ENCODE measurements at regions not wholly inside any gene's neighbourhood (a gene's known extent, or its start where the extent isn't known, plus 50 kb on each side); places are given as distances from the start of the nearest gene placed in this dataset.
"Not testable (repeated sequence)": the region's sequence is repeated elsewhere in the genome, so short reads cannot be mapped to it uniquely, and the experiment has no call there.

DNA sequence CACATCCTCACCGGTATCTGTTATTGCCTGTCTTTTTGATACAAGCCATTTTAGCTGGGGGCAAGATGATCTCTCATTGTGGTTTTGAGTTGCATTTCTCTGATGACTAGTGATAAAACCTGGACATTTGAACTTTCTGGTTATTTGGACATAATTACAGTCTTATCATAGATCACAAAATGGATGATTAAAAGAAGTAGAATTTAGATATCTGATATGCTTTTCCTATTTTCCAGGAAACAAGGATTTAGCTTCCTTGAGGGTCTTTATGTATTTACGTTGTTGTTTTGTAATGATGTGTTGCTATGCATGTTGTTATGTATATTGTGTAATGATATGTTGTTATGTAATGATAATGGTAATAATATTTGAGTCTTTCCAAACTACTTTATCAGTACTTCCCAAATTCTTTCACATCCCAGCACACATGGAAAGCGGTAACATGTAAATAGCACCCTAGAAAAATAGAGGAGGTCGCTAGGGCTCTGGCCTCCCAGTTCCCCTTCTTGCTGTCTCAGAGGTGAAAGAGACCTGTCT is 53.8 kb downstream of the GJD2 start:
- no peak for DNase-seq

DNA sequence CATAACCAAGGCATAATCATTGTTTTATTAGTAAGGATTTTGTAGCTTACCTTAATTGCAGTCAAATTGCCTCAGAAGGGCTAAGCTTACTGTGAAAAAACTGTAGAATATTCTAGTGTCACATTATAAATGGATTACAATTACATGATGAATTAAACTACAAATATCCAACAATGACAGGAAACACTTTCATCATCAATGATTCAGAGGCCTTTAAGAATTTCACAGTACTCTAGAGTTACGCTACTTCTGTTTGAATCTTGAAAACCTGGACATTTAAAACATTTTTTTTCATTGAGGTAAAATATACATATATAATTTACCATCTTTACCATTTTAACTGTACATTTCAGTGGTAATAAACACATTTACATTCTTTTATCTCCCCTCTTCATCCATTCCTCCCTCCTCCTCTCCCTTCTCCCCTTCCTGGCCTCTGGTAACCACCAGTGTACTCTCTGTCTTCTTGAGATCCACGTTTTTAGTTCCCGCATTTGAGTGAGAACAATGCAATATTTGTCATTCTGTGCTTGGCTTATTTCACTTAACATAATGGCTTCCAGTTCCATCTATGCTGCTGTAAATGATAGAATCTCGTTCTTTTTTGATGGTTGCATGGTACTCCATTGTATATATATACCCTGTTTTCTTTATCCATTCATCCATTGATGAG is 54.7 kb downstream of the GJD2 start:
- DNase-seq: no peak

DNA sequence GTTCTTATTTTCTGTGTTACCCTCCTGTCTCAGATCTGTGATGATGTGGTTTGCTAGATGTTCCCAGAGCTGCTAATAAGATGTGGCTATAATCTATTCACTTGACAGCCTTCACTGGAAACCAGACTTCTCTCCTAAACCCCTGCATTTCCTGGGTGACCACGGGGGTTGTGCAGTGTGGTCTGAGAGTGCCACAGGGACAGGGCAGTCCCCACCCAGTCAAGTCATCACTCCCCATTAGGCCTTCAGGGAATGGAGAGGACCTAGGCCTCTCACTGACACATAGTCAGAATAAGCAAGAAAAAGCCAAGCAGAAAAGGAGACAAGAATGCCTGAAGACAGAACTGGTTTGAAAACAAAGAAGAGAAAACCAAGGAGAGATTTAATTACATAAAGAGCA is 58.3 kb downstream of the GJD2 start:
- DNase-seq: no peak

DNA sequence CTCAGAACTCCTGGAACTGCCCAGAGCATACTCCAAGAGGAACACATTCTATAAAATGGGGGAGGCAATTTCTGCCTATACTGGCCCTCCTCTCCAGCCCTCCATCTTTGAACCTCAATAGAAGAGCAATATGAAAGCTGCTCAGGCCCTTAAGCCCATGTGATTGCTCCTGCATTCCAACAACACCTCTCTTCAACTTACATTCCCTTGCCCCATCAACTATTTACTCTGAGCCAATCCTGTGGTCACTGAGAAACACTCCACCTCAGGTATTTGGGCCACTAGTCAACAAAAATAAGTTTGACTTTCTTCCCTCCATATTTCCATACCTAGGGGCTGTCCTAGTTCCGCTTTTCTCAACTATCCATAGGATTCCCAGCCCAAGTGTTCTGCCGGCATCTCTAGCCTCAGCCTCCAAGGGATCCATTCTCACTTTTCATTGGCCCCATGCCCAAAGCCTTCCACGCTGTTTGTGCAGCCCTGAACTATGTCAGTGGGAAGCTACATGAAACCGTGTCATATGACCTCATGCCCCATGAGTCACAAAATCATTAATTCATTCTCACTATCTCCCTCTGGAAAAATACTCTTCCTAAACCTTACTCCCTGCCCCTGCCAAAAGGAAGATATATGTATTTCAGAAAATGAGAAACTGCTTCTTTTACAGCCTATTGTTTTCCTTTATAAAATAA is 61.6 kb downstream of the GJD2 start:
- peak; percentile 14 for DNase-seq

DNA sequence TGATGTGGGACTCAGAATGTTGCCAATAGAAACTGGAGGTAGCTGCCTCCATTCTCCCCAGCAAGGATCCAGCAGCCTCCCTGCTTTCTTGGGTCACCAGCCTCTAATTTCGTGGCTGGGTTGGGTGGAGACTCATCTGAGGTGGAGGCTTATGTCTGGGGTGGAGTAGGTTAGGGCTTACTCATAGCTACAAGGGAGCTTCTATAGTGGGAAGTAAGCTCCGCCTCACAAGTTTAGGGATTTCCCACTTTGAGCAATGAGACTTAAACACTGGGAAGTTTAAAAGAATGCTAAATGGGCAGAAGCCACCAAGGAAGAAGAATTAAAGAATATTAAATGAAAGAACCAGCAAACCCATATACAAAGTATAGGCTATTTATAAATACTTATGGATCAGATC is 63.8 kb downstream of the GJD2 start:
- DNase-seq: no peak

DNA sequence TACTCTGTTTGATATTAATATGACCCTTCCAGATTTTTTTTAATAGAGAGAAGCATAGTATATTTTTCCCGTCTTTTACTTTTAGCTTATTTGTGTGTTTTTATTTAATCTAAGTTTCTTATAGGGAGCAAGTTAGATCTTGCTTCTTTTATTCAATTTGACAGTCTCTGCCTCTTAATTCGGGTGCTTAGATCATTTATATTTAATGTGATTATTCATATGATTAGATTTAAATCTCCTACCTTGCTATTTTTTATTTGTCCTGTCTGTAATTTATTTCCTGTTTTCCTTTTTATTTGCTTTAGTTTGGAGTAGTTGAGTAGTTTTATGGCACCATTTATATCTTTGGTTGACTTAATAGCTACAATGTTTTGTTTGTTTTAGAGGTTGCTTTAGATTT is 66.1 kb downstream of the GJD2 start:
- no peak for DNase-seq

DNA sequence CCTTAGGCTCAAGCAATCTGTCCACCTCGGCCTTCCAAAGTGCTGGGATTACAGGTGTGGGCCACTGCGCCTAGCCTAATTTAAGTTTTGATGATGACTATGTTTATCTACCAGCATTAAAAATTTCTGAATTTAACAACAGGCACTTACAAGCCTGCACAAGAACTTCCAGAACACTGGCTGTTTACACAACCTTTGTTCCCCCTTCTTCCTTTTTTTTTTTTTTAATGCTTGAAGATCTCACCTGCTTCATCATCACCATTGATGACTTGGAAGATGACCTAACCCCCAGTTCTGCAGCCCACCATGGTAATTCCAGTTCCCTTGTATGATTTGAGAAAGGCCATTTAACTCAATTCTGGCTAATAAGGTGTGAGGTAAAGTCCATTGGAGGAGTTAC is 70.4 kb downstream of the GJD2 start:
- no peak for DNase-seq

DNA sequence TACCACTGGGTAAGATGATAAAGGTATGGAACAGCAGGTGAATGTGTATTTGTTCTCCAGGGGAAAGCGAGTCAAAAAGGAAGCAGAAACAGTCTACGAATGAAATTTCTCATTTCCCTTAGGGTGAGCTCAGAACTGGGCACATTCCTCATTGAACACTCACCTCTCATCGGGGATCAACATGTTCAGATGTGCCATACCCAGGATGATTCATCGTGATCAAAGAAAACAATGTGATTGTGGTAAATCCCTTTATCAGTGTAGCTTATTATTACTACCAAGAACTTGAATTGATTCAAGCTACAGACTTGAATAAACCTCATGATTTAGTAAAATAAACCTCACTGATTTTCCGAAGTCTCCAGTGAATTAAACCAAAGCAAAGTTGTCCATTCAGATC is 72.1 kb downstream of the GJD2 start:
- DNase-seq: peak; percentile 6

DNA sequence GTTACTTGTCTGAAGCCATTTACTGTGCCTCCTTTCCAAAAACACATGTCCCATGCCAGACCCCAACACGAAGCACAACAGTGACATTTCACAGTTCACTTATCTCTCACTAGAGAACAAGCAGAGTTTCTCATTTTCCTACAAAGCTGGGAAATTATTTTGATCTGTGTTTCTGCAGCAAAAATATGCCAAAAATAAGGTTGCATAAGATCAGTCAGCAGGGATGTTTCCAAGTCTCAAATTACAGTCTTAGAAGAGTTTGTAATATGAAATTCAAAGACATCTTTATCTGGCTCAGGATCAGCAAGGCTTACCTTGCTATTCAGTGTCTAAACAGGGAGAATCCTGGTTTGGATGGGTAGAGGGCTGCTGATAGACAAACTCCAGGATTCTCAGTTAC is 75.5 kb downstream of the GJD2 start:
- no peak for DNase-seq

GRCh38 chr15:34673241-34673640 is 81.6 kb downstream of the GJD2 start:
- DNase-seq: no peak

- DNase-seq: no peak
Observed at GRCh38 chr15:34665498-34666116, 82.2 kb upstream of the GOLGA8B start.

DNA sequence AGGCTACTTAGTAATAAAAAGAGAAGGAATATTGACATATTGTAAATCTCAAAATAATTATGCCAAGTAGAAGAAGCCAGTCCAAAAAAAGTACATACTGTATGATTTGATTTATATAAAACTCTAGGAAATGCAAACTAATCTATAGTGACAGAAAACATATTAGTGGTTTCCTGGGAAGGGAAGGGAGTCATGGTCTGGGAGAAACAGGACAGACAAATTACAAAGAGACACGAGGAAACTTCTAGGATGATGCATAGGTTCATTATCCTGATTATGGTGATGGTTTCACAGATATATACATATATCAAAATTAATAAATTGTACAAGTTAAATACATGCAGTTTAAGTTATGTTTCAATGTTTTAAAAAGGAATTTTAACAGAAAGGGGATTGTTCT is 81.0 kb upstream of the GOLGA8B start:
- DNase-seq: no peak

- no peak for DNase-seq
Observed at GRCh38 chr15:34663101-34663500, 79.7 kb upstream of the GOLGA8B start.

- DNase-seq: no peak
Observed at GRCh38 chr15:34659056-34659455, 75.6 kb upstream of the GOLGA8B start.

DNA sequence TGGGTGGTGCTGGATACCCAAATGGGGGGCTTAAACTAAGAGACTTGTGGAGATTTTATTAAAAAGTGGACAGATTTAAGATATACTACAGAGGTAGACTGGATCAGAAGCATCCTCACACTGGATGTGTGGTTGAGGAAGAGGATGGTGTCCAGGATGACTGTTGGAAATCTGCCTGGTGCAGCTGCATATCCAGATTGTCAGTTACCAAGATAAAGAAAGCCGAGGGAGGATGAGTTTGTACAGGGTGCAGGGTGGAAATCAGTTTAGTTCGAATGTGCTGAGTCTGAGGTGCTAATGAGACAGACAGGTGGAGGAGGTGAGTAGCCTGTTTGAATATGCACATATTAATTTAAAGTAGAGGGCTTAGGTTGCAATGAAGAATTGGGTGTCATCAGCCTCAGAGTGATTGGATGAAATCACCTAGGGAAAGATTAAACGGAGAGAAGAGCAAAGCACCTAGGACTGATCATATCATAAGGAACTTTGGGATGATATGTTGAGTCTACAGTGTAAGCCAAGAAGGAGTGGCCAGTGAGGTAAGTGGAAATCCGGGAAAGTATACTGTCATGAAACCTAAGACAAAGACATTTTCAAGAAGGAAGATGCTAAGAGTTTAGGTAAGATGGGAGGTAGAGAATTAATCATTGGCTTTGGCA is 74.1 kb upstream of the GOLGA8B start:
- DNase-seq: no peak

GRCh38 chr15:34656005-34656796 is 72.8 kb upstream of the GOLGA8B start:
- no peak for DNase-seq

DNA sequence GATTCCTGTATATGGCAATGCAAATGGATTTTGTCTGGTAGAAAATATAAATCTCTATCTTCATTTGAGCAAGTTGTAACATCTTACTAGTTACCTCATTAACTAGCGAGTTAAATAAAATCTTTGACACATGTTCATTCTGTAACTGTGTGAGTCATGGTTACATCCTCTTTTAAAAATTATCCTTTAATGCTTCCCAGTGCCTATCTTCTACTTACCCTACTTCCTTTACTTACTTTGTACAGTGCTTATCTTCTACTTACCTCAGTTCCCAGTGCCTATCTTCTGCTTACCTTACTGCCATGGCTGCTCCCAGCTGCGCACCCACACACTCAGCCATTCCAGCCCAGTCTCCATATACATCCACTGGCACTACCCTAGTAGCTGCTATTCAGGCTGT is 71.9 kb upstream of the GOLGA8B start:
- no peak for DNase-seq

DNA sequence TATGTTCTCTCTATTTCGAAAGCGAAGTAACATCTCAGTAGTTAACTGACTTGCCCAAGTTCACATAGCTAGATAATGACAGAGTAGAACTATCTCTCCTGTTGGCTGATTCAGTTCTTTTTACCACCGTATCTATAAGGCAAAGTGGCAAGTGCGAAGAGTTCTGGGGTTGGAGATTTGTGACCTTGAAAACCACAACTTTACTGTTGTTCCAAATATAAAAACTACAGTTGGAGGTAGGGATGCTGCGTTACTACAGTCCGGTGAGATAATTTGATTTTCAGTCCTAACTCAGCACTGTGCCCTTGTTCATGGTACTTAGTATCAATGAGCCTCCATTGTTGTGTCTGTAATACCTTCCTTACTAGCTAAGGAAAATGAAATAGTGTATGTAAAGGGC is 71.2 kb upstream of the GOLGA8B start:
- no peak for DNase-seq

- no peak for DNase-seq
Observed at GRCh38 chr15:34653992-34654391, 70.5 kb upstream of the GOLGA8B start.

DNA sequence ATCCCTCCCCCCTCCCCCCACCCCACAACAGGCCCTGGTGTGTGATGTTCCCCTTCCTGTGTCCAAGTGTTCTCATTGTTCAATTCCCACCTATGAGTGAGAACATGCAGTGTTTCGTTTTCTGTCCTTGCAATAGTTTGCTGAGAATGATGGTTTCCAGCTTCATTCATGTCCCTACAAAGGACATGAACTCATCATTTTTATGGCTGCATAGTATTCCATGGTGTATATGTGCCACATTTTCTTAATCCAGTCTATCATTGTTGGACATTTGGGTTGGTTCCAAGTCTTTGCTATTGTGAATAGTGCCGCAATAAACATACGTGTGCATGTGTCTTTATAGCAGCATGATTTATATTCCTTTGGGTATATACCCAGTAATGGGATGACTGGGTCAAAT is 69.9 kb upstream of the GOLGA8B start:
- not testable (repeated sequence) for DNase-seq

DNA sequence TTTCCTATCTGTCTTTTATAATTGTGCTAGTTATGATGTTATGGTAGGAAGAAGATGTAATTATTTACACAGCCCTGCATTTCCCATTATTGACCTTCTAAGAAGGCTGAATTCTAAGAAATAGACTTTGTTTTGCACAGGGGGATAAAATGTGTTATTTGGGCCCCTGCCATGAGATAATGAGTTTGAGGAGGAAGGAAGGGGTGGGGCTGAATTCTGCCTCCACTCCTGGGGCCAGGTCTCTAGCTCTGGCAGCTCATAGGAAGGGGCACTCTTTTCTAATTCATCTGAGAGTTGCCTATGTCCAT is 69.2 kb upstream of the GOLGA8B start:
- no peak for DNase-seq

- no peak for DNase-seq
Observed at GRCh38 chr15:34651997-34652725, 68.7 kb upstream of the GOLGA8B start.

Data from fibroblast of upper back skin (primary cell).